Cardiac muscle cell (in vitro differentiated cells and primary cell): ENCODE measurements at regions not wholly inside any gene's neighbourhood (a gene's known extent, or its start where the extent isn't known, plus 50 kb on each side); places are given as distances from the start of the nearest gene placed in this dataset.

ENCODE experiments used
- DNase-seq, 2 donors: peaks; one replicate each; pipeline versions ENCODE4 v3.0.0 to v3.0.0-alpha.2; 2010 to 2017; ENCODE audit warnings: low read depth in 1 of 2, low spot score in 1 of 2
- H3K27ac ChIP-seq: fragments of 200-600 bp; sonication (generic); 2 replicates; pipeline ENCODE4 v1.5.1; 2016
- H3K27me3 ChIP-seq: fragments of 200-600 bp; sonication (generic); 2 replicates; pipeline ENCODE4 v1.6.0; 2016; ENCODE audit warnings: control low read depth
- H3K36me3 ChIP-seq: fragments of 200-600 bp; sonication (generic); 2 replicates; pipeline ENCODE4 v1.5.1; 2016; ENCODE audit warnings: control low read depth
- H3K4me1 ChIP-seq: fragments of 200-600 bp; sonication (generic); 2 replicates; pipeline ENCODE4 v1.8.1; 2017; ENCODE audit warnings: low read depth, mild to moderate bottlenecking, mixed run types
- H3K4me3 ChIP-seq: fragments of 200-600 bp; sonication (generic); 2 replicates; pipeline ENCODE4 v1.5.1; 2016; ENCODE audit warnings: mild to moderate bottlenecking
- H3K9me3 ChIP-seq: fragments of 200-600 bp; sonication (generic); 2 replicates; pipeline ENCODE4 v1.5.1; 2017; ENCODE audit warnings: low read depth, mild to moderate bottlenecking, control low read depth
- CTCF ChIP-seq: IDR thresholded peaks from 2 replicates; pipeline ENCODE4 v1.5.1; 2012; ENCODE audit warnings: low read depth, mild to moderate bottlenecking, low read length

GRCh38 chr3:110750201-110750600 lies 321.4 kb upstream of the NECTIN3 start:
- no peak overlapping the region for H3K4me3 ChIP-seq
- H3K9me3 ChIP-seq = no peaks in the 10 kb centered on the region
- H3K27me3 ChIP-seq = no peaks in the 10 kb centered on the region
- no peak for DNase-seq
- H3K4me1 ChIP-seq = peaks cover 14% of the 10 kb centered on the region
- no peak for TF ChIP-seq CTCF
- H3K36me3 ChIP-seq = no peaks in the 10 kb centered on the region
- no peak overlapping the region for H3K27ac ChIP-seq

- no peaks in the 10 kb centered on the region for H3K9me3 ChIP-seq
- H3K4me1 ChIP-seq = peaks cover 14% of the 10 kb centered on the region
- no peak overlapping the region for H3K27ac ChIP-seq
- no peak for TF ChIP-seq CTCF
- H3K4me3 ChIP-seq = no peak overlapping the region
- no peaks in the 10 kb centered on the region for H3K36me3 ChIP-seq
- no peak for DNase-seq
- no peaks in the 10 kb centered on the region for H3K27me3 ChIP-seq
Measured at GRCh38 chr3:110752307-110752706, 319.3 kb upstream of the NECTIN3 start.

- Histone ChIP-seq H3K4me1 (peaks cover 14% of the 10 kb centered on the region), H3K27me3 (no peaks in the 10 kb centered on the region)
Measured at GRCh38 chr3:110753516-110753915, 318.1 kb upstream of the NECTIN3 start.

GRCh38 chr3:110754212-110754916 lies 317.3 kb upstream of the NECTIN3 start:
- no peak for TF ChIP-seq CTCF
- Histone ChIP-seq H3K27ac (no peak overlapping the region), H3K27me3 (no peaks in the 10 kb centered on the region), H3K4me1 (peaks cover 14% of the 10 kb centered on the region), H3K4me3 (no peak overlapping the region), H3K9me3 (no peaks in the 10 kb centered on the region), H3K36me3 (no peaks in the 10 kb centered on the region)
- no peak for DNase-seq

More at GRCh38 chr3:110753516-110753915, 318.1 kb upstream of the NECTIN3 start:
- Histone ChIP-seq H3K9me3 (no peaks in the 10 kb centered on the region), H3K27ac (no peak overlapping the region), H3K4me3 (no peak overlapping the region), H3K36me3 (no peaks in the 10 kb centered on the region)
- no peak for DNase-seq
- no peak for TF ChIP-seq CTCF

- Histone ChIP-seq H3K27ac (no peak overlapping the region), H3K4me1 (peaks cover 14% of the 10 kb centered on the region), H3K27me3 (no peaks in the 10 kb centered on the region), H3K36me3 (no peaks in the 10 kb centered on the region), H3K9me3 (no peaks in the 10 kb centered on the region), H3K4me3 (no peak overlapping the region)
- no peak for TF ChIP-seq CTCF
- DNase-seq = no peak
Measured at GRCh38 chr3:110755345-110755744, 316.3 kb upstream of the NECTIN3 start.
